ENCODE measurements at regions not wholly inside any gene's neighbourhood (a gene's known extent, or its start where the extent isn't known, plus 50 kb on each side); places are given as distances from the start of the nearest gene placed in this dataset.

DNA sequence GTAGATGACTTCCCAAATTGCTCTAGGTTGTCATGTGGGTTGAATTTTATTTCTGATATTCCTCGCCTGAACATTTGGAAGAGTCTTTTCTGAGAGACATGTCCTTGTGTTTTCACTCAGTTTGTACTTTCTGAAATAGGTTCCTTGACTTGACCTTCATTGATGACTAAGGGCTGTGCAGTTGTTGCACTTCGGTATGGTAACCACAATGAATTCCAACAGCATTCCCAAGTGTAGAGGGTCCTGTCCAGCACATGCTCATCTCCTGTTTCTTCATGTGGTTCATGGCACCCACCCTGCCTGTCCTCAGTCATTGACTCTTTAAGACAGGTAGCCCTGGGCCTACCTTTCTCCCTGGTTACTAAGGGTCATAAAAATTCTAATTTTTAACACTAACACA is 527.8 kb downstream of the MTRR start:
- intact Hi-C loops (cut with DNase I, micrococcal nuclease): no loop called here
- DNase-seq (no peak), ATAC-seq (no peak)
- H3K9me3 ChIP-seq: no peaks in the 10 kb centered on the region
- H3K36me3 ChIP-seq (ENCODE audit: low read depth): no peaks in the 10 kb centered on the region
- H3K4me1 ChIP-seq (ENCODE audit: low read depth): no peaks in the 10 kb centered on the region
- TF ChIP-seq, protein P1, sequence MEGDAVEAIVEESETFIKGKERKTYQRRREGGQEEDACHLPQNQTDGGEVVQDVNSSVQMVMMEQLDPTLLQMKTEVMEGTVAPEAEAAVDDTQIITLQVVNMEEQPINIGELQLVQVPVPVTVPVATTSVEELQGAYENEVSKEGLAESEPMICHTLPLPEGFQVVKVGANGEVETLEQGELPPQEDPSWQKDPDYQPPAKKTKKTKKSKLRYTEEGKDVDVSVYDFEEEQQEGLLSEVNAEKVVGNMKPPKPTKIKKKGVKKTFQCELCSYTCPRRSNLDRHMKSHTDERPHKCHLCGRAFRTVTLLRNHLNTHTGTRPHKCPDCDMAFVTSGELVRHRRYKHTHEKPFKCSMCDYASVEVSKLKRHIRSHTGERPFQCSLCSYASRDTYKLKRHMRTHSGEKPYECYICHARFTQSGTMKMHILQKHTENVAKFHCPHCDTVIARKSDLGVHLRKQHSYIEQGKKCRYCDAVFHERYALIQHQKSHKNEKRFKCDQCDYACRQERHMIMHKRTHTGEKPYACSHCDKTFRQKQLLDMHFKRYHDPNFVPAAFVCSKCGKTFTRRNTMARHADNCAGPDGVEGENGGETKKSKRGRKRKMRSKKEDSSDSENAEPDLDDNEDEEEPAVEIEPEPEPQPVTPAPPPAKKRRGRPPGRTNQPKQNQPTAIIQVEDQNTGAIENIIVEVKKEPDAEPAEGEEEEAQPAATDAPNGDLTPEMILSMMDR (IDR thresholded peaks at IDR 0.05): no peak
- H3K4me3 ChIP-seq: no peak overlapping the region

DNA sequence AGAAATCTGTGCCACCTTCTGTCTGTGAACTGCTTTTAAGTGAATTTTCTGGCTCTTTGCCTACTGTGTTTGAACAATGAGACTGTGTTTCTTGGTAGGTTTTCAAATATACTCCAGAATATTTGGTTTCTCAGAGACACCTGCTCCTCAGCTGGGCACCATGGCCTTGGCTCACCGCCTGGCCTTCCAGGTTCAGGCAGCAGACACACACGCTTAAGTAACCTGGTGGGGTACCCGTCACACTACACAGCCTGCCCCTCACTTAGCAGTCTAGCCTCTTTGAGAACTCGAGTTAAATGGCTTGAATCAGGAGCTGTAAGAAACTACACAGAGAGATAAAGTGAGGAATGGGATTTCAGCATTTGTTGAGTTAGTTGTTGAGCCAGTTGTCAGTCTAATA is 530.5 kb downstream of the MTRR start:
- DNase-seq (no peak), ATAC-seq (no peak)
- intact Hi-C loops (cut with DNase I, micrococcal nuclease): no loop called here
- Histone ChIP-seq H3K36me3 (ENCODE audit: low read depth) (no peaks in the 10 kb centered on the region), H3K9me3 (no peaks in the 10 kb centered on the region), H3K4me1 (ENCODE audit: low read depth) (no peaks in the 10 kb centered on the region), H3K4me3 (no peak overlapping the region)
- TF ChIP-seq, protein P1 (IDR thresholded peaks at IDR 0.05): no peak

DNA sequence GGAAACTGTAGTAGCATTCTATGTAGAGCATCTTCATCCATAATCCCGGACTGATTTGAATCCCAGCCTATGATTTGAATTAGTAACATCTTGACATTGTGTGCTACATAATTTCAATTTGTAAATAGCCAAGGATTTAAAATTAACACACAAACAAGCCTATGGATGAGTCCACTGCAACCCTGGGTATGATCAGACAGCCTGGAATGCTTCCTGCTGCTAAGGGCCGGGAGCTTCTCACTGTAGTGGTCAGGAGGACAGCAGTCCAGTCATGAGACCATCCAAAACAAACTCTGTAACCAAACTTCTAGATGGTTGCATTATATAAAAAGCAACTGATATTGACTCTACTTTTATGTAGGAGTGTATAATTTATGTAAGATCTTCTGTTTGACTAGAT is 539.3 kb downstream of the MTRR start:
- Histone ChIP-seq H3K9me3 (no peaks in the 10 kb centered on the region), H3K36me3 (ENCODE audit: low read depth) (no peaks in the 10 kb centered on the region), H3K4me1 (ENCODE audit: low read depth) (no peaks in the 10 kb centered on the region), H3K4me3 (no peak overlapping the region)
- intact Hi-C loops (cut with DNase I, micrococcal nuclease): no loop called here
- DNase-seq (no peak), ATAC-seq (no peak)
- TF ChIP-seq, protein P1 (IDR thresholded peaks at IDR 0.05): no peak

DNA sequence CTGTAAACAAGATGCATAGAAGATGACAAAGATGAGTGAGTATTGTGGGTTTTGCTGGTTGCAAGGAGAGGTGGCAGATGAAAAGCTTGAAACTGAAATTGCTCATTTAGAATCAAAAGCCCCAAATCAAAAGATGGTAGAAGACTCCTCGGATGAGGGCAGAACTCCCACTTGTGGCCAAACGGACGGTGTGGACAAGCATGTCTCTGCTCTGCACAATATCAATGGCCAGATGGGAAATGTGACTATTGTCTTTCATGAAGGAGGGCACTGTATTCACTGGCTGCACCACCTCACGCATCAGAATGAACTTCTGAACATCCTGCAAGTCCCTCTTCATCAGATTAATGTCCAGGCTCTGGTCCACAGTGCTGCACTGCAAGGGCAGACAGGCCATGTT is 541.7 kb downstream of the MTRR start:
- H3K36me3 ChIP-seq (ENCODE audit: low read depth): no peaks in the 10 kb centered on the region
- ATAC-seq (no peak), DNase-seq (no peak)
- TF ChIP-seq, protein P1 (IDR thresholded peaks at IDR 0.05): no peak
- intact Hi-C loops (cut with DNase I, micrococcal nuclease): no loop called here
- H3K4me1 ChIP-seq (ENCODE audit: low read depth): no peaks in the 10 kb centered on the region
- H3K9me3 ChIP-seq: no peaks in the 10 kb centered on the region
- no peak overlapping the region for H3K4me3 ChIP-seq

DNA sequence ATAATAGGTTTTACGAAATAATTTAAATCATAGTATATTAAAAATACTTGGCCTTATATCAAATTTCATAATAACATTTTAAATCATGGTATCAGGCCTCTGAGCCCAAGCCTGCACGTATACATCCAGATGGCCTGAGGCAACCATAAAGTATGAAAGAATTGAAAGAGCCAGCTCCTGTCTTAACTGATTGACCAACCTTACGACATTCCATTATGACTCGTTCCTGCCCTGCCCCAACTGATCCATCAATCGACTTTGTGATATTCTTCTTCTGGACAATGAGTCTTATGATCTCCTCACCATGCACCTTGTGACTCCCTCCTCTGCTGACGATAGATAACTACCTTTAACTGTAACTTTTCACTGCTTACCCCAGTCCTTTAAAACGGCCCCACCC is 545.0 kb downstream of the MTRR start:
- TF ChIP-seq, protein P1 (IDR thresholded peaks at IDR 0.05): no peak
- DNase-seq: no peak
- Histone ChIP-seq H3K36me3 (ENCODE audit: low read depth) (no peaks in the 10 kb centered on the region), H3K4me3 (no peak overlapping the region), H3K9me3 (no peaks in the 10 kb centered on the region), H3K4me1 (ENCODE audit: low read depth) (no peaks in the 10 kb centered on the region)
- intact Hi-C loops (cut with DNase I, micrococcal nuclease): no loop called here
- ATAC-seq: no peak

DNA sequence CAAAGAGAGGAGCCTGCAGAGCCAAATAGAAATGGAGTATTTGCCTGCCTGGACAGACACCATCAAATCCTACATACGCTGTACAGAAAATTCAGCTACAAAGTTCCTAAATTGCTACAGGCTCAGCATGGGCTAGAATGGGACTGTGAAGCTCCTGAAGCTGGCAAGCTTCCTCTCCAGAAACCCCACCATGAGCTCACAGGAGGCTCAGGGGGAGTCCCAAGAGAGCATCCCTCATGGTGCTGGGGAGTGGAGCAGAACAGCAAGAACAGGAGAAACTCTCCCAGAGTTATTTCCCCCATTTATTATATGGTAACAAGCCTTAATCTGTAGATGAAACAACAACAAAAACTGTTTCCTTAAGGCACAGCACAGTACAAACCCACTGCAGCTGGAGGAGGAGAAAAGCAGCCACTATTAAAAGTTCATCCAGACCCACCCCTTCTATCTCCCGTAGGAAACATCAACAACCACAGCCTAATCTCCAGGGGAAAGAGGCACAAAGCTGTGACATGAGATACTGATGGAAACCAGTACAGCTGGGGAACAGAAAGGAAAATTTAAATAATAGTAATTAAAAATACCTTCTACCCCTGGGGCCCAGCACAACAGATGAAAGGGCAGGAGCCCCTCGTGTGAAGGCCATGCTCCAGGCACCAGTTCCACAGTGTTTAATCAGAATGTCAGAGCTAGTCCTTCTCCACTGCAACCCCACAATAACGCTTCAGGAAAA is 548.5 kb downstream of the MTRR start:
- DNase-seq (no peak), ATAC-seq (no peak)
- no peak overlapping the region for H3K4me3 ChIP-seq
- intact Hi-C loops (cut with DNase I, micrococcal nuclease): no loop called here
- H3K9me3 ChIP-seq: no peaks in the 10 kb centered on the region
- no peaks in the 10 kb centered on the region for H3K36me3 ChIP-seq (ENCODE audit: low read depth)
- TF ChIP-seq, protein P1 (IDR thresholded peaks at IDR 0.05): no peak
- H3K4me1 ChIP-seq (ENCODE audit: low read depth): no peaks in the 10 kb centered on the region

Measured in mucosa of descending colon (tissue), 3 donors.